Transverse colon (tissue), 4 donors: ENCODE measurements at regions not wholly inside any gene's neighbourhood (a gene's known extent, or its start where the extent isn't known, plus 50 kb on each side); places are given as distances from the start of the nearest gene placed in this dataset.

Experiments used
- DNase-seq: peaks from one replicate; pipeline ENCODE4 v3.0.0-alpha.2; 2019
- H3K27ac ChIP-seq, 4 donors: fragments of 200-600 bp; sonication (generic); 2 replicates each; pipeline ENCODE4 v1.5.1; 2016 to 2018; ENCODE audit warnings: inconsistent platforms in 4 of 4
- H3K27me3 ChIP-seq: fragments of 200-600 bp; sonication (generic); 2 replicates; pipeline ENCODE4 v1.5.1; 2017; ENCODE audit warnings: inconsistent platforms
- H3K36me3 ChIP-seq, 4 donors: fragments of 200-600 bp; sonication (generic); 2 replicates each; pipeline ENCODE4 v1.5.1; 2017 to 2019; ENCODE audit warnings: inconsistent platforms in 4 of 4
- H3K4me1 ChIP-seq, 4 donors: fragments of 200-600 bp; sonication (generic); 2 replicates each; pipeline ENCODE4 v1.5.1; 2017 to 2020; ENCODE audit warnings: inconsistent platforms in 4 of 4
- H3K4me3 ChIP-seq, 4 donors: fragments of 200-600 bp; sonication (generic); 1 replicate in 1 of 4; 2 replicates in 3 of 4; pipeline versions ENCODE4 v1.5.1 to v1.6.1; 2017 to 2019; ENCODE audit warnings: inconsistent platforms in 4 of 4
- H3K9me3 ChIP-seq, 2 donors: fragments of 200-600 bp; sonication (generic); 2 replicates each; pipeline ENCODE4 v1.5.1; 2017 to 2019; ENCODE audit warnings: inconsistent platforms in 2 of 2
- EP300 ChIP-seq: sonication (generic); formaldehyde crosslinking; IDR thresholded peaks from one replicate; pipeline ENCODE4 v1.6.1; 2017; ENCODE audit warnings: antibody characterized with exemption, low read depth
- POLR2A ChIP-seq: fragments of 450-650 bp; IDR thresholded peaks from one replicate; pipeline ENCODE4 v1.6.1; 2016; ENCODE audit warnings: antibody characterized with exemption, mild to moderate bottlenecking, moderate library complexity
- POLR2AphosphoS5 ChIP-seq, 3 donors: sonication (generic); formaldehyde crosslinking; IDR thresholded peaks; one replicate each; pipeline ENCODE4 v1.6.1; 2016; ENCODE audit warnings: antibody characterized with exemption in 3 of 3
- WGBS, 2 donors: methylation state at CpG; one replicate each; pipeline ENCODE4 v1.1.5; 2018; ENCODE audit warnings: low coverage in 1 of 2; 5-methylcytosine and 5-hydroxymethylcytosine counted together
- in situ Hi-C, 4 donors: fragments of 200-750 bp; cut with MboI; loops; one replicate each; pipeline versions ENCODE4 v1.15.0 to v1.15.1; 2017; ENCODE audit warnings: low sequenced_read_pairs in 3 of 4, low pct_ligation_motif_present in 1 of 4, low pct_unique_long_range_greater_than_20kb in 1 of 4
- intact Hi-C: fragments of 100-400 bp; cut with DNase I; formaldehyde crosslinking; loops from one replicate; pipeline ENCODE4 v1.15.1; 2023; ENCODE audit warnings: low total_unique reads
- TF ChIP-seq, protein P1 (sequence below), 5 experiments: fragments of 200-600 bp in 3 of 5; fragments of 450-650 bp in 2 of 5; sonication (generic) in 3 of 5; IDR thresholded peaks; 1 replicate in 2 of 5; 2 replicates in 3 of 5; pipeline ENCODE4 v1.5.1; 2016 to 2017; ENCODE audit warnings: antibody characterized with exemption in 5 of 5, inconsistent platforms in 3 of 5, mild to moderate bottlenecking in 2 of 5, moderate library complexity in 1 of 5

- no peaks in the 10 kb centered on the region for H3K27me3 ChIP-seq
- H3K36me3 ChIP-seq: no peaks in the 10 kb centered on the region
- no peak overlapping the region for H3K27ac ChIP-seq
- intact Hi-C loops (no loop called here), in situ Hi-C loops (no loop called here)
- no peak overlapping the region for H3K4me3 ChIP-seq
- 58 to 93% methylated on average over 4 to 22 of the region's 22 CpGs for WGBS, 2 donors
- DNase-seq: no peak
- H3K4me1 ChIP-seq: no peaks in the 10 kb centered on the region
- no peaks in the 10 kb centered on the region for H3K9me3 ChIP-seq
- TF ChIP-seq, protein P1, sequence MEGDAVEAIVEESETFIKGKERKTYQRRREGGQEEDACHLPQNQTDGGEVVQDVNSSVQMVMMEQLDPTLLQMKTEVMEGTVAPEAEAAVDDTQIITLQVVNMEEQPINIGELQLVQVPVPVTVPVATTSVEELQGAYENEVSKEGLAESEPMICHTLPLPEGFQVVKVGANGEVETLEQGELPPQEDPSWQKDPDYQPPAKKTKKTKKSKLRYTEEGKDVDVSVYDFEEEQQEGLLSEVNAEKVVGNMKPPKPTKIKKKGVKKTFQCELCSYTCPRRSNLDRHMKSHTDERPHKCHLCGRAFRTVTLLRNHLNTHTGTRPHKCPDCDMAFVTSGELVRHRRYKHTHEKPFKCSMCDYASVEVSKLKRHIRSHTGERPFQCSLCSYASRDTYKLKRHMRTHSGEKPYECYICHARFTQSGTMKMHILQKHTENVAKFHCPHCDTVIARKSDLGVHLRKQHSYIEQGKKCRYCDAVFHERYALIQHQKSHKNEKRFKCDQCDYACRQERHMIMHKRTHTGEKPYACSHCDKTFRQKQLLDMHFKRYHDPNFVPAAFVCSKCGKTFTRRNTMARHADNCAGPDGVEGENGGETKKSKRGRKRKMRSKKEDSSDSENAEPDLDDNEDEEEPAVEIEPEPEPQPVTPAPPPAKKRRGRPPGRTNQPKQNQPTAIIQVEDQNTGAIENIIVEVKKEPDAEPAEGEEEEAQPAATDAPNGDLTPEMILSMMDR (IDR thresholded peaks at IDR 0.05): no peak
- no peak for TF ChIP-seq POLR2A
- no peak for TF ChIP-seq EP300
- TF ChIP-seq POLR2AphosphoS5 (IDR thresholded peaks at IDR 0.05): no peak
Measured at GRCh38 chr18:23331091-23331920, 121.8 kb upstream of the RIOK3 start.

DNA sequence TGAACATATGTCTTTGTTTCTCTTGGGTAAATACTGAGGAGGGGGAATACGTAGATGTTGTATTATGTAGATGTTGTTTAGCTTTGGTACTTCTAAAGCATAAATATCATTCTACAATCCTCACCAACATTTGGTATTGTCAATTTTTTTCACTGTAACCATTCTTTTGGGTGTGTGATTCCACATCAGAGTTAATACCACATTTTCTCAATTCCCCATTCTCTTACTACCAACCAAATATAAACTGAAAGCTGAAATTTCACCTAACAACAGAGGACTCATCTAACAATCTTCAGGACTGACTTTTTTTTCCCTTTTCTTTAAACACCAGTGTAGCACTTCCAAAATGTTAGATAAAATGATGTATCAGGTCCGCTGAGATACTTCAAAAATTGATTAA, 120.7 kb upstream of the RIOK3 start:
- intact Hi-C loops: no loop called here

GRCh38 chr18:23333827-23334226, 119.3 kb upstream of the RIOK3 start:
- in situ Hi-C loops: no loop called here
- 50% methylated on average over 2 of the region's 2 CpGs for WGBS, 2 donors
- no peaks in the 10 kb centered on the region for H3K36me3 ChIP-seq
- H3K27me3 ChIP-seq: no peaks in the 10 kb centered on the region
- no peak for DNase-seq
- H3K27ac ChIP-seq: no peak overlapping the region
- intact Hi-C loops: no loop called here
- TF ChIP-seq POLR2AphosphoS5 (IDR thresholded peaks at IDR 0.05) (no peak), EP300 (no peak), POLR2A (no peak)
- TF ChIP-seq, protein P1 (IDR thresholded peaks at IDR 0.05): no peak
- H3K9me3 ChIP-seq: no peaks in the 10 kb centered on the region
- no peaks in the 10 kb centered on the region for H3K4me1 ChIP-seq
- no peak overlapping the region for H3K4me3 ChIP-seq

More for the DNA sequence above, 120.7 kb upstream of the RIOK3 start:
- in situ Hi-C loops: no loop called here
- Histone ChIP-seq H3K27ac (no peak overlapping the region), H3K27me3 (no peaks in the 10 kb centered on the region), H3K4me3 (no peak overlapping the region), H3K36me3 (no peaks in the 10 kb centered on the region), H3K9me3 (no peaks in the 10 kb centered on the region), H3K4me1 (no peaks in the 10 kb centered on the region)
- no peak for TF ChIP-seq POLR2A
- 97 to 99% methylated on average over 2 of the region's 2 CpGs for WGBS, 2 donors
- DNase-seq: no peak

DNA sequence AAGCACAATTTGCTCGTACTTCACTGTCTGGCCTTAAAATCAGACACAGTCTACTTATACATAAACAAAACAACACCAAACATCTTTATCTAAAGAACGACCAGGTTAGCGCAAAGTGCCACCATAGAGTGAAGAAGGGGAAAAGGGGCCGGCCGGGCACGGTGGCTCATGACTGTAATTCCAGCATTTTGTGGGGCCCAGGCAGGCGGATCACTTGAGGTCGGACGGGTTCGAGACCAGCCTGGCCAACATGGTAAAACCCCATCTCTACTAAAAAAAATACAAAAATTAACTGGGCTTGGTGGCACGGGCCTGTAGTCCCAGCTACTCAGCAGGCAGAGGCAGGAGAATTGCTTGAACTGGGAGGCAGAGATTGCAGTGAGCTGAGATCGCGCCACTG, 118.5 kb upstream of the RIOK3 start:
- intact Hi-C loops: no loop called here
- in situ Hi-C loops: no loop called here
- Histone ChIP-seq H3K4me1 (no peaks in the 10 kb centered on the region), H3K27ac (no peak overlapping the region), H3K4me3 (no peak overlapping the region), H3K27me3 (no peaks in the 10 kb centered on the region), H3K36me3 (no peaks in the 10 kb centered on the region), H3K9me3 (no peaks in the 10 kb centered on the region)
- DNase-seq: no peak
- WGBS, 2 donors: 93% methylated on average over 10 to 13 of the region's 13 CpGs
- TF ChIP-seq, protein P1 (IDR thresholded peaks at IDR 0.05): no peak
- TF ChIP-seq POLR2A (no peak), POLR2AphosphoS5 (IDR thresholded peaks at IDR 0.05) (no peak), EP300 (no peak)
